ENCODE measurements at regions not wholly inside any gene's neighbourhood (a gene's known extent, or its start where the extent isn't known, plus 50 kb on each side); places are given as distances from the start of the nearest gene placed in this dataset.

DNA sequence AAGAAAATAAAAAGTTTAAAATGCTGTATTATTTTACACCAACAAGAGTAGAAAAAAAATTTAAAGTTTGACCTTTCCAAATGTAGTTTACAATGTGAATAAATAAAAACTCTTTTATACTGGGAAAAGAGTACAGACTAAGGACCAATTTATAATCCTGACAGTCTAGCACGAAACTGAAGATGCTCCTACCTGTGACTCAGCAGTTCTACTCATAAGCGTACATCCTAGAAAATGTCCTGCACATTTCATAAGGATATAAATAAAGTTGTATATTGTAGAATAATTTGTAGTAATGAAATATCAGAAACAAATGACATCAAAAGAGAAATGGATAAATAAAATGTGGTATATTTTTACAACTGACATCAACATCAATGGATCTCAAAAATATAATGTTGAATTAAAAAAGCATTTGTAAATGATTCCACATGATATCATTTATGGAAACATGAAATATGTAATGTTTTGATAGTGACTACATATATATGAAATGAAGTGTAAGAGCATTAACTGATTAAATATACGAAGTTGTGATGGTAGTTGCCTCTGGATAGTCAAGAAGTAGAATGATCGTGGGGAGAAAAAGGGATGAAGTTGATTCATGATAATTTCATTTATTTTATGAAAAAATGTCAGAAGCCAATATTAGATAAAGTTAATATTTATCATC, 161.3 kb upstream of the CBLB start:
- Mint-ChIP-seq H3K4me3 (no peak overlapping the region), H3K4me1 (no peaks in the 10 kb centered on the region; the same call in 2 of the 3 replicates), H3K36me3 (ENCODE audit: low read depth) (no peaks in the 10 kb centered on the region), H3K9me3 (no peaks in the 10 kb centered on the region), H3K27me3 (ENCODE audit: insufficient read depth, low read depth, poor library complexity) (peaks cover 3% of the 10 kb centered on the region), H3K27ac (no peak overlapping the region)
- Histone ChIP-seq H3K4me3 (no peak overlapping the region), H3K27ac (ENCODE audit: low read depth) (no peak overlapping the region), H3F3A (replicated peaks; ENCODE audit: low read depth) (no peaks in the 10 kb centered on the region), H2AFZ (no peak overlapping the region), H3K36me3 (ENCODE audit: insufficient read depth) (no peaks in the 10 kb centered on the region), H3K4me1 (ENCODE audit: insufficient read depth) (no peaks in the 10 kb centered on the region), H3K4me2 (no peak overlapping the region), H3K27me3 (ENCODE audit: insufficient read depth) (no peaks in the 10 kb centered on the region), H3K9me2 (ENCODE audit: insufficient read depth) (no peaks in the 10 kb centered on the region), H3K79me2 (replicated peaks; ENCODE audit: insufficient read depth) (no peaks in the 10 kb centered on the region), H4K20me1 (replicated peaks; ENCODE audit: insufficient read depth) (no peaks in the 10 kb centered on the region)
- no peak for ATAC-seq
- TF ChIP-seq POLR2AphosphoS5 (IDR thresholded peaks at IDR 0.05; ENCODE audit: low read depth) (no peak), EZH2phosphoT487 (IDR thresholded peaks at IDR 0.05; ENCODE audit: unreplicated experiment) (no peak), CREB1 (CRISPR knock-in tag; IDR thresholded peaks at IDR 0.05; ENCODE audit: low read depth) (no peak), ZNF331 (CRISPR knock-in tag; IDR thresholded peaks at IDR 0.05; ENCODE audit: low read depth) (no peak)
- no peak for DNase-seq (ENCODE audit: low spot score)

DNA sequence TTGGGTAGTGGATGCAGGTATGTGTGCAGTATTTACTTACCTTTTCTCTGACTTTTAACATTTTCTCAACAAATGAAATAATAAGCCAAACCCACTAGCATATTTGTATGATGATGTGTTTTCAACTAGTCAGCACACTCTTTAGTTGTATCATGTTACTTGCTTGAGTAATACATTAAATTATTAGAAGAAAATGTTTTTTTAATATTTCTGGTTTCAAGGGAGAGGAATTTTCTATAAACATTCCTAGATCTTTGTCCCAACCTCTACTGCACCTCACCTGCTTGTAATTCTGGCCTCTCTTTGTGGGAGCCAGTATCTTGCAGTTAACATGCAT, 161.8 kb upstream of the CBLB start:
- Histone ChIP-seq H3K4me2 (no peak overlapping the region), H3K27me3 (ENCODE audit: insufficient read depth) (no peaks in the 10 kb centered on the region), H3K4me1 (ENCODE audit: insufficient read depth) (no peaks in the 10 kb centered on the region), H3K36me3 (ENCODE audit: insufficient read depth) (no peaks in the 10 kb centered on the region), H3F3A (replicated peaks; ENCODE audit: low read depth) (no peaks in the 10 kb centered on the region), H3K79me2 (replicated peaks; ENCODE audit: insufficient read depth) (no peaks in the 10 kb centered on the region), H3K9me2 (ENCODE audit: insufficient read depth) (no peaks in the 10 kb centered on the region), H2AFZ (no peak overlapping the region), H3K4me3 (no peak overlapping the region), H4K20me1 (replicated peaks; ENCODE audit: insufficient read depth) (no peaks in the 10 kb centered on the region), H3K27ac (ENCODE audit: low read depth) (no peak overlapping the region)
- no peaks in the 10 kb centered on the region for H3K9me3 Mint-ChIP-seq
- TF ChIP-seq JUNB (IDR thresholded peaks at IDR 0.05; ENCODE audit: unreplicated experiment) (no peak), CTCF (conservative IDR thresholded peaks at IDR 0.05; ENCODE audit: low read depth in 2 of 2) (no peak), NANOG (IDR thresholded peaks at IDR 0.05; ENCODE audit: borderline replicate concordance) (no peak)
- H3K4me1 Mint-ChIP-seq = no peaks in the 10 kb centered on the region
- no peak overlapping the region for H3K4me3 Mint-ChIP-seq
- H3K27ac Mint-ChIP-seq = no peak overlapping the region
- no peaks in the 10 kb centered on the region for H3K36me3 Mint-ChIP-seq (ENCODE audit: low read depth)
- ATAC-seq (no peak), DNase-seq (ENCODE audit: low spot score) (no peak)
- H3K27me3 Mint-ChIP-seq (ENCODE audit: insufficient read depth, low read depth, poor library complexity) = peaks cover 3% of the 10 kb centered on the region

DNA sequence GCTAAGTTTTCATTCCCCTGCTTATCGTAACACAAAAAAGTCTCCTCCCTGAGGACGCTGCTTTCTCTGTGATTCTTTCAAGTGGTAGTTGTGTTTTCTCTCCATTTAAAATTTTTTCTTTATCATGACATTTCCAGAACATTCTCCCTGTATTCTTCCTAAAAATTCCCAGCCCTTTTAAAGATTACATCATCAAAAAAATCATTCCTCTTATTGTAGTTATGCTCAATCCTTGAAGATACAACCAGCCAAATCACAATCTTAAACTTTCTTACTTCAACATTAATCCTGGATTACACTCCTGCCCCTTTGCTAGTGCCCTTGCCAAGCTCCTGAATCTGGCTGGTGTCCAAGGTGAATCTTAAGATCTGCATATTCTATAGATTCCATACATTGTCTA, 163.7 kb upstream of the CBLB start:
- H2AFZ ChIP-seq = peak overlapping the region; percentile 78; the same call in 1 of the 2 replicates
- TF ChIP-seq JUNB (IDR thresholded peaks at IDR 0.05; ENCODE audit: unreplicated experiment) = no peak
- no peak for TF ChIP-seq REST (IDR thresholded peaks at IDR 0.05; ENCODE audit: unreplicated experiment)
- TF ChIP-seq ZNF114 (CRISPR knock-in tag; IDR thresholded peaks at IDR 0.05) = no peak
- TF ChIP-seq STAT1 (IDR thresholded peaks at IDR 0.05; ENCODE audit: unreplicated experiment) = no peak
- no peak for TF ChIP-seq CREB1 (CRISPR knock-in tag; IDR thresholded peaks at IDR 0.05; ENCODE audit: low read depth)
- no peak for TF ChIP-seq NANOG (IDR thresholded peaks at IDR 0.05; ENCODE audit: borderline replicate concordance)
- TF ChIP-seq EZH2 (IDR thresholded peaks at IDR 0.05; ENCODE audit: low read depth, unreplicated experiment) = no peak
- TF ChIP-seq ZNF331 (CRISPR knock-in tag; IDR thresholded peaks at IDR 0.05; ENCODE audit: low read depth) = no peak
- TF ChIP-seq CTCF (conservative IDR thresholded peaks at IDR 0.05; ENCODE audit: low read depth in 2 of 2) = no peak
- no peak for TF ChIP-seq EZH2phosphoT487 (IDR thresholded peaks at IDR 0.05; ENCODE audit: unreplicated experiment)

More for the DNA sequence above, 163.7 kb upstream of the CBLB start:
- no peaks in the 10 kb centered on the region; the same call in 2 of the 3 replicates for H3K36me3 Mint-ChIP-seq (ENCODE audit: low read depth)
- H3K9me2 ChIP-seq (ENCODE audit: insufficient read depth) = no peaks in the 10 kb centered on the region
- no peaks in the 10 kb centered on the region for H3F3A ChIP-seq (replicated peaks; ENCODE audit: low read depth)
- no peaks in the 10 kb centered on the region for H3K4me1 ChIP-seq (ENCODE audit: insufficient read depth)
- DNase-seq (ENCODE audit: low spot score) = no peak
- ATAC-seq = no peak
- no peak overlapping the region for H3K27ac ChIP-seq (ENCODE audit: low read depth)
- no peaks in the 10 kb centered on the region for H3K9me3 Mint-ChIP-seq
- H3K4me1 Mint-ChIP-seq = no peaks in the 10 kb centered on the region
- H3K4me3 Mint-ChIP-seq = no peak overlapping the region
- H3K36me3 ChIP-seq (ENCODE audit: insufficient read depth) = no peaks in the 10 kb centered on the region
- no peak overlapping the region for H3K27ac Mint-ChIP-seq
- no peak overlapping the region for H3K4me2 ChIP-seq
- peaks cover 3% of the 10 kb centered on the region for H3K27me3 Mint-ChIP-seq (ENCODE audit: insufficient read depth, low read depth, poor library complexity)
- H3K79me2 ChIP-seq (replicated peaks; ENCODE audit: insufficient read depth) = no peaks in the 10 kb centered on the region
- no peak overlapping the region for H3K4me3 ChIP-seq
- no peaks in the 10 kb centered on the region for H3K27me3 ChIP-seq (ENCODE audit: insufficient read depth)
- no peaks in the 10 kb centered on the region for H4K20me1 ChIP-seq (replicated peaks; ENCODE audit: insufficient read depth)

Data from GM23338 (cell line).